ENCODE measurements at regions not wholly inside any gene's neighbourhood (a gene's known extent, or its start where the extent isn't known, plus 50 kb on each side); places are given as distances from the start of the nearest gene placed in this dataset.

- no peak for TF ChIP-seq CTCF (IDR thresholded peaks at IDR 0.05)
- no peak for TF ChIP-seq EP300 (IDR thresholded peaks at IDR 0.05)
- TF ChIP-seq POLR2A (IDR thresholded peaks at IDR 0.05): no peak
Observed at GRCh38 chr10:131436458-131436857, 124.9 kb upstream of the TCERG1L start.

Data from suprapubic skin (tissue), 3 donors.